ENCODE measurements at regions not wholly inside any gene's neighbourhood (a gene's known extent, or its start where the extent isn't known, plus 50 kb on each side); places are given as distances from the start of the nearest gene placed in this dataset.

- peak; percentile 33 for DNase-seq (ENCODE audit: low read depth)
Measured at GRCh38 chrX:131778269-131779218, 234.7 kb downstream of the OR13H1 start.

DNA sequence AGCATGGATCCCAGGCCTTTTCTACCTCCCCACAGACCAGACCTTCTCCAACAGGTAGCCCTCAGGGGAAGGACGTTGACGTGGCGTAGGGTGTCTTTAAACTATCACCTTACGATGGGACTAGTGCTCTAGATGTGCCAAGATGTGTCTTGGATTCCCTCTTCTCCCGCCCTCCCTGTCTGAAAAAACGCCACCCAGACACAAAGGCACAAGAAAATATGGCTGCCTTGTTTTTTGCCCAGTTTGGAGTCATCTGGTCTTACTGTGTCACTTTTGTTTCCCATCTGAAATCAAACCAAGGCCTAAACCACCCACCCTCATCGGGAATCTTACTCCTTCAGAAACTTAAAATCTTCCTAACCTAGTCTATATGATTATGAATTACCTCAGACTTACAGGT is 235.4 kb downstream of the OR13H1 start:
- no peak for DNase-seq (ENCODE audit: low read depth)

DNA sequence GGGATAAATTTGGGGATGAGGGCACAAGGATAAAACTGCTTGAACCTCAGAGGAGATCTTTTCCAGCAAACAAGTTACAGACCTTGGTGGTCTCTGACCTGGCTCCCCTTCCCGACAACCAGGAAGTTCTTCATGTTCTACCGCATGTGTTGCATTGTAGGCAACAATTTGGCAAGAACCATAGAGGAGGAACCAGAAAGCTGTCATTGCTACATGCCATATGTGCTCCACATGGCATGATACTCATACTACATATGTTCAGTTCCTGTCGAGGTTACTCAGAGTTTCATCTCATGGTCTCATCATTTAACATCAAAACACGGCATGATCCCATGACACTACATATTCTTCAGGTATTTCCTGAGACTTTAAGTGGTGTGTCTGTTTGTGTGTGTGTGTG is 235.9 kb downstream of the OR13H1 start:
- no peak for DNase-seq (ENCODE audit: low read depth)

DNA sequence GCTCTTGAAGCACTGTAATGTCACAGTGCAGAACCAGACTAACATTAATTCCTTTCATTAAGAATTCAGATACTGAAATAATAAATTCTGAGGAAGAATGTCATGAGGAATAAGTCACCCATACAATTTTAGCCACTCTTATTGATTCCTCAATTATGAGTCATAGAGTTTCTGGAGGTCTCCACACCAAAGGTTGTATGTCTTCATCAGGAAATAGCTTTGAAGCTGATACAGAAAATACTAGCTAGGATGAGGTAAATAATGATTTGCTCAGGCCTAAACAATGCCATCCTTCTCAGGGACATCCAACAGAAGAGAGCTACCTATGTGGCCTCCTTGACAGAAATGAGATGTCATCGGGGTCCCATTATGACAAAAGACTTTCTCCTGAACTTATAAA is 238.8 kb downstream of the OR13H1 start:
- no peak for DNase-seq (ENCODE audit: low read depth)

- peak; percentile 31 for DNase-seq (ENCODE audit: low read depth)
Measured at GRCh38 chrX:131783555-131784308, 239.4 kb upstream of the STK26 start.

DNA sequence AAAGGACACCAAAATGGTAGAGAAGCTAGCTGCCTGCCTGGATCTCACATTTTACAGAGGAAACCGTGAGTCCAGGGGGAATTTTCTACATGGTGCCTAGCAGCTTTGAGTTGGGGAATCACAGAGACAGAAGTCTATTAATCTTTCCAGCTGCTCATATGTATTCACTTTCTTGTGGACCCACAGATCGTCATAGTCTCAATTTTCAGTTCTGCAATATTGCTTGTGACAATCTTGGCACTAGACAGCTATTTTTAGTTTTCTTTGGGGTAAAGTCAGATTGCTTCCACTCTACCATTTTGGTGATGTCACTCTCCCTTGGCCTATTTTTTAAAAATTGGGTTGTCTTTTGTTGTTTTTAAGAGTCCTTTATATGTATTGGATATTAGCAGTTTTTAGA is 233.4 kb upstream of the STK26 start:
- DNase-seq (ENCODE audit: low read depth), result no peak

DNA sequence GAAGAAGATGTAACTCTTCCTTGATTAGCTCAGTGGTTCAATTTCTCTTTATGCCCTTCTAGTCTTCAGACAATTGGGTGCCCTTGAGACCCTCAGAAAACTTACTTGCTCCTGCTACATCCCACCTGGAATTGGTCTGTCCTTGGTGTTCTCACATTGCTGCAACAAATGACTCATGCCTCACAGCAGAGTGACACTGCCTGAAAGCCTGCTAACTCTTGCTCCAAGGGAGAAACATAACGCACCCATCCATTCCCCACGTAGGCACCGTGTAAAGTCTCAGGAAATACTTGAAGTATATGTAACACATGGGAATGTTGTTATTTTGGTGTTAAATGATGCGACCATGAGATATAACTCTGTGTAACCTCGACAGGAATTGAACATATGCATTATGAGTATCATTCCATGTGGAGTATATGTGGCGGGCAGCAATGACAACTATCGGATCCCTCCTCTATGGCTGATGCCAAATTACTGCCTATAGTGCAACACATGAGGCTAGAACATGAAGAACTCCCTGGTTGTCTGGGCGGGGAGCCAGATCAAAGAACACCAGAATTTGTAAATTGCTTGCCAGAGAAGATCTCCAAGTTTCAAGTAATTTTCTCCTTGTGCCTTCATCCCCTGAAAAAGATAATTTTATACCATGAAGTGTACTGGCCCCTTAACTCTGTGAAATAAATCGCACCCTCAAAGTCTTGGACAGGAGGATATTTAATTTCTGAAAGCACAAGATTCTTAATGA is 231.3 kb upstream of the STK26 start:
- no peak for DNase-seq (ENCODE audit: low read depth)

- peak; percentile 70 for DNase-seq (ENCODE audit: low read depth)
Measured at GRCh38 chrX:131792356-131792749, 230.7 kb upstream of the STK26 start.

- peak; percentile 64 for DNase-seq (ENCODE audit: low read depth)
Measured at GRCh38 chrX:131792789-131793462, 230.2 kb upstream of the STK26 start.

DNA sequence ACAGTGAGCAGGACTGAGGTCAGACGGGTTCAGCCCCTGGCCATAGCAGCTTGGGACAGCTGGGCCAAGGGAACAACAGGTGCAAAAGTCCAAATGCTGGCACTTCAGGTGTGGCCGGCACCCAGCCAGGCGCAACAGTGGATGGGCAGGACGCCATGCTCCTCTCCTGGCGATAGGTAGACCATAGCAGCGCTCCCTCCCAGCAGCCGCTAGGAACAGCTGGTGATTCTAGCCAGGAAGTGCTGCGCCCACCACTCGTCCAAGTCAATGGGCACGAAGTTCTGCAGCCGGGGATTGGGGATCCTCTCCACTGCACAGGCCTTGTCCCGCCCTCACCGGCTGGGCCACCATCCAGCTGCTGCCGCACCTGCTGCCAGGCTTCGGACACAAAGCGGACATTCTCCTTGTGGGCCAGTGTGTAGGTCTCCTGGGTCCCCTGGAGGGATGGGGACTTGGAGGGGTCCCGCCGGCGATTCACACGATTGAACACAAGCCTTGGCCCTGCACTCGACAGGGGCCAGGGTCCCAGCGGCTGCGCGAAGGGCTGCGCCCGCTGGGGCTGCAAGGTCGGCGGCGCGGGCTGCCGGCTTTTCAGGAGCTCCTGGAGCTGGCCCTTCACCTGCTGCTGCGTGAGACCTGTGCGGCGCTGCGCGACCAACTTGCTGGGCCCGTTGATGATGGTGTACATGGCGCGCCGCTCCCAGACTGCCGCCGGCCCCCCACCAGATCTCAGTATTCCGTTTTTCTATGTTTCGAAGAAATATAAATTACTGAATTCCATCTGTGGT is 227.5 kb upstream of the STK26 start:
- DNase-seq (ENCODE audit: low read depth), result no peak

- DNase-seq (ENCODE audit: low read depth), result no peak
Measured at GRCh38 chrX:131801066-131801465, 222.0 kb upstream of the STK26 start.

DNA sequence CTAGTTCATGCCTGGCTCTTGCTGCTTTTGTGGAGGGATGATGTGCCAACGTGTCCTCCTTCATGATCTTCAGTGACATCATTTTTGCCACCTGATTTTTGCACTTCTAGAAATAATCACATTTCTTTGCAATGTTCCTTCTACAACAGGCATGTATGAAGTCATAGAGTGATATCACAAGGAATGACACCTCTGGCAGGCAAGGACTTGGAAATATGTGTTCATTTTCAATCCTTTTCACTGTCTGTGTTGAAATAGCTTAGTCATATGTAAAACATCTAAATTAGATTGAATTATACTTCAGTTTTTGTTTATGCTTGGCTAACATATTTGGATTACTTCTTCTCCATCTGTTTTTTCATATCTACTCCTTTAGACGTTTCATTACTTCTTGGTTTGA is 221.2 kb upstream of the STK26 start:
- DNase-seq (ENCODE audit: low read depth), result no peak

DNA sequence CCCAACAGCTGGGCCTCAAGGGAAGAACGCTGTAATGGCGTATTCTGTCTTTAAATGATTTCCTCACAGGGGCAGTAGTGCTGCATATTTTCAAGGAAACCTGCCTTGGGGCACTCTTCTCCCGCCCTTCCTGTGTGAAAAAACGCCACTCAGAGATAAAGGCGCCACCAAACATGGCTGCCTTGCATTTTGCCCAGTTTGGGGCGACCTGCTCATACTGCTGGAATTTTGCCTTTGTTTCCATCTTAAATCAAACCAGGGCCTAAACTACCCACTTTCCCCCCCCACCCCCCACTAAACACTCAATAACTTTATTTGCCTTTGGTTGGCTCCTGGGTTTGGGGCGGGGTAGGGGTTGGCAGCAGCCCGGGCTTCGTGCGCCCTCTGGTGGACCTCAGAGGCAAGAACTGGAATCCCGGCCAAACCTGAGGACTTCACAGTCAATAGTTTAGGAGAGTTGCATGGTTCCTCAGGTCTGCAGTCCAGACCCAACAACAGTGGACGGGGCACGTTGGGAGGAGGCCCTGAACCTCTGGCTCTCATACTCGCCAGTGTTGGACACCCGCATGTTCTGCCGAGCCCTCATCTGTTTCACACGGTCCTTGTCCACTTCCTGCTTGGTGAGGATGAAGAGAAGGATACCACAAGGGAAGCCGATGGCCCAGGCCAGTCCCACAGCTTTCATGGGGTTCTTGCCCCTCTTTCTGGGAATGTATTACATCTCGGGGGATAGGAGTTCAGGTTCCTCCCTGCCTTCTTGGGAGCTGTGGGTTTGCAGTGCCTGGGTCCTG is 220.1 kb upstream of the STK26 start:
- peak; percentile 36 for DNase-seq (ENCODE audit: low read depth)

DNA sequence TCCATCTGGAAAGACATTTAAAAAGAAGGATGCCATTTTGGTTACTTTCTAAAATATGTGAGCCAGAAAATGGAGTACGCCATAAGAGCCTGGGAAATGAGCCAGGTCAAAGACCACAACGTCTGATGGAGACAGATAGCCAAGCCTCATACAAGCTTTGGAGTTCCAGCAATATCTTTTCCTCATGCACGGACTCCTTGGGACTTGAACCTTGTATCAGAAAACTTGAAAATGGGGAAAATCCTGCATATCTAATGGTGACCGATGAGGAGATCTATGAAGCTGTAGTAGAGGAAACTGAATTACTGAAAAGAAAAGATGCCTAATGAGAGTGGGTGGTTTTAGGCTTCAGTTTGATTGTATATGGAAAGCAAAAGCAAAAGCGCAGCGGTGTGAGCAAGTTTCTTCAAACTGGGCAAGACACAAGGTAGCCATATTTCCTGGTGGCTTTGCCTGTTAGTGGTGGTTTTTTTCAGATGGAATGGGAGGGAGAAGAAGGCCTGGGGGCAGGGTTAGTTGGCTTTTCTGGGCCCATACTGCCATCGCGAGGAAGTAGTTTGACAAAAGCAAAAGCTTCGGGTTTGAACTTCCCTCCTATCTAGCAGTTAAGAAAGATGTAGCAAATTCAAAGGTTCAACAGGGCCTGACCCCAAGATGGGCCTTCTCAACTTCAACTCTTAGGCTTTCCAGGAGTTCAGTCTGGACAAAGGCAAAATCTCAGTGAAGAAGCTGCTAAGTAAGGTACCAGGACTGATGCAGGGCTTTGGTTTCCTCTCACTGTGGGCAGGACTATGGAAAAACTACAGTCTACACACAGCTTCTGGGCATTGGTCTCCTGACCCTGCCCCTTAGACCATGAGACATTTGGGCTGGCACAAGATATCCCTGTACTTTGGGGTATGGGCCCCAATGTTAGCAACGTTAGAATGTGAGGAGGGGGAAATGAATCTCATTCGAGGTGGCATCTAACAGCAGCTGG is 210.0 kb upstream of the STK26 start:
- DNase-seq (ENCODE audit: low read depth), result peak; percentile 66

DNA sequence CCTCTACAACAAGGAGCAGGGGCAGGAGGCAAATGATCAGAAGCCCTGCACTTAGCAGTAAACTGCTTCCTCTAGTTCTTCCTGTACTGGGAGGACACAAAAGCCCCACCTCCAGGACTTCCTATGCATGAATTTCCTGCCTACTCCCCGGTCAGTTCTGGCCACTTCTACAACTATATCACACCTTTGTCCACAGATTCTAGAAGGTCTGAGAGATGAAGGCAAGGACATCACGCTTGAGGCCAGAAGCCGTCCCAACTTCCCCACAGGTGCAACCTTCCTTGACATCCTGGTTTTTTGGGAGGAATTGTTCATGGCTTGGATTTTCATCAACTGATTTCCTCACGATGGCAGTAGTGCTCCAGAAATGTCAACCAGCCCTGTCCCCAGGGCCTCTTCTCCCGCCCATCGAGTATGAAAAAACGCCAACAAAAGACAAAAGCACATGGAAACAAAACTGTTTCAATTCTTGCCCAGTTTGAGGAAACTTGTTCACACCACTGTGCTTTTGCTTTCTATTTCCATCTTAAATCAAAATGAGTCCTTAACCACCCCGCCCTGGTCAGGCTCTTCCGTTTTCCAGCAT is 206.5 kb upstream of the STK26 start:
- peak; percentile 49 for DNase-seq (ENCODE audit: low read depth)

DNA sequence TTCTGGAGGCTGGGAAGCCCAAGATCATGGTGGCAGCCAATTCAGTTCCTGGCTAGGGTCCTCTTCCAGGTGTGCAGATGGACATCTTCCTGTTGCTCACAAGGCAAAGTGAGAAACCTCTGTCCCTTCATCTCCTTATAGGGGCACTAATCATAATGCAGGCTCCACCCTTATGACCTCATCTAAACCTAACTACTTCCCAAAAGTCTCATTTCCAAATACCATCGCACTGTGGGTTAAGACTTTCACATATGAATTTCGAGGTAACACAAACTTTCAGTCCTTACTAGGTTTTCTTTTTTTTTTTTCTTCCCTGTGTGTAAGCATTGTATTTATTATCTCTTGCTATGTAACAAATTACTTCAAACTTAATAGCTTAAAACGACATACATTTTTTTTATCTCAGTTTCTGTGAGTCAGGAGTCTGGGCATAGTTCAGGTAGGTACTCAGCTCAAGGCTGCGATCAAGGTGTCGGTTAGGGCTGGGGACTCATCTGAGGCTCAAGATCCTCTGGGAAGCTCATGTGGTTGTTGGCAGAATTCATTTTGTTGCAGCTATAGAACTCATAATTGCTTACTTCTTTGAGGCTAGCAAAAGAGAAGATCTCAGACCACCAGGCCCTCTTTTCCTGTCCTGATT is 204.7 kb upstream of the STK26 start:
- DNase-seq (ENCODE audit: low read depth), result no peak

DNA sequence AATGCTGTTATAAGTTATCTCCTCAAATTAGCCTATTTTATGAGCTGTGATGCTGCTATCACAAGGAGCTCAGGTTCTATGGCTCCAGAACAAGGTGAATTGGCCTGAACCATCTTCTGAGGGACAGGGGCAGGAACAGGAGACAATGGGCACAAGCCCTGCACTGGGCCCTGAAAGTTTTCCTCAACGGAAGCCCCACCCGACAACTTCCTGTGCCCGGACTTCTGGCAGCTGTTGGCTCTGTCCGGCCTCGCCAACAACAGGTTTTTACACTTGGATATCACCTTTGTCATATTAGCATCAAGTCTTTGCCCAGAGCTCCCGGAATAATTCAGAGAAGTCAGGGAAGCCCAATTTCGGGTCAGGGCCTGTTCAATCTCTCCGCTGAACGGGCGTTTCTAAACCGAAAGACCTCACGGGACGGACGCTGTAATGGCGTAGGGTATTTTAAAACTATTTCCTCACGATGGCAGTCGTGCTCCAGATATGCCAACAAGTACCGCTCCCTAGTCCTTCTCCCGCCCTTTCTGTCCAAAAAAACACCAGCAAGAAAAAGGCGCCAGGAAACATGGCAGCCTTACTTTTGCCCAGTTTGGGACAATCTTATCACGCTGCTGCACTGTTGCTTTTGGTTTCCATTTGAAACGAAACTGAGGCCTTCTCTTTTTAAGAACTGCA is 201.0 kb upstream of the STK26 start:
- DNase-seq (ENCODE audit: low read depth), result peak; percentile 54

DNA sequence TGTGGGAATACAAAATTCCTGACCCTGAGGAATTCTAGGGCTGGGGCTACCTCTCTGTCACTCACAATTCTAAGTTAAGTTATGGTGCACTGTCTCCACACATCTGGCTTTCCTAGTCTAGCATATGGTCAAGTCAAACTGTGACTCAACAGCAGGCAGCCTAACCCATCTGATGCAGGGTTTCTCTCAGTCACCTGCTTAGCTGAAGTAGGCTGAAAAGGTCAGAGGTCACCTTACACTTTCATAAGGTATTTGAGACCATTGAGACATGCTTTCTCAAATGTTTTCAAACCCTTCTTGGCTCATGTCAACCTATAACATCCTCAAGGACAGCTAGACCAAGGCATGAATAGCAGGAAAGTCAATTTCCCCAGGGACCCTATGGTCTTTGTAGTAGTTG is 196.5 kb upstream of the STK26 start:
- no peak for DNase-seq (ENCODE audit: low read depth)
